ENCODE measurements at regions not wholly inside any gene's neighbourhood (a gene's known extent, or its start where the extent isn't known, plus 50 kb on each side); places are given as distances from the start of the nearest gene placed in this dataset.
"Not testable (repeated sequence)": the region's sequence is repeated elsewhere in the genome, so short reads cannot be mapped to it uniquely, and the experiment has no call there.

DNA sequence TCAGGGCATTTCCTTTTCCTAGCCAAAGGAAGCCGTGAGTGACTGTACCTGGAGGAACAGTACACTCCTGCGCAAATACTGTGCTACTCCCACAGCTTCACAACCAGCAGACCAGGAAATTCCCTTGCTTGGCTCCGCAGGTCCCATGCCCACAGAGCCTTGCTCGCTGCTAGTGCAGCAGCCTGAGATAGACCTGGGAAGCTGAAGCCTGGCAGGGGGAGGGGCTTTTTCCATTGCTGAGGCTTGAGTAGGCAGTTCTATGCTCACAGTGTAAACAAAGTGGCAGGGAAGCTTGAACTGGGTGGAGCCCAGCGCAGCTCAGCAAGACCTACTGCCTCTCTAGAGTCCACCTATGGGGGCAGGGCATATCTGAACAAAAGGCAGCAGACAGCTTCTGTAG, 291.2 kb downstream of the HGF start:
- DNase-seq (ENCODE audit: low spot score): no peak

DNA sequence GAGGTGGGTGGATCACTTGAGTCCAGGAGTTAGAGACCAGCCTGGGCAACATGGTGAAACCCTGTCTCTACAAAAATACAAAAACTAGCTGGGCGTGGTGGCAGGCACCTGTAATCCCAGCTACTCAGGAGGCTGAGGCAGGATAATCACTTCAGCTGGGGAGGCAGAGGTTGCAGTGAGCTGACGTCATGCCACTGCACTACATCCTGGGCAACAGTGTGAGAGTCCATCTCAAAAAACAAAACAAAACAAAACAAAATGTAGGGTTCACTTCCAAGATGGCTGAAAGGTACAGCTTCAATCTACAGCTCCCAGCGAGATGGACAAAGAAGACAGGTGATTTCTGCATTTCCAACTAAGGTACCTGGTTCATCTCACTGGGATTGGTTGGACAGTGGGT, 291.6 kb downstream of the HGF start:
- not testable (repeated sequence) for DNase-seq (ENCODE audit: low spot score)

DNA sequence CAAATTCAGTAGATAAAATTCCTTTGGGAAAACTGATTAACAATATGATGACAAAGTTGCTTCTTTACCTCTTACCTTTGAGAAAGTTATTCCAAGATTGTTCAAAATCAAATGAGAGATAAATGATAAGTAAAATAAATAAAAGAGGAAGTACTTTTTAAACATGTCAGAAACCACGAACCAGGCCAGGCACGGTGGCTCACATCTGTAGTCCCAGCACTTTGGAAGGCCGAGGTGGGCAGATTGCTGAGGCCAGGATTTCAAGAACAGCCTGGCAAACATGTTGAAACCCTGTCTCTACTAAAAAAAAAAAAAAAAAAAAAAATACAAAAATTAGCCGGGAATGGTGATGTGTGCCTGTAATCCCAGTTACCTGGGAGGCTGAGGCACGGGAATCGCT, 296.6 kb downstream of the HGF start:
- DNase-seq (ENCODE audit: low spot score): no peak

DNA sequence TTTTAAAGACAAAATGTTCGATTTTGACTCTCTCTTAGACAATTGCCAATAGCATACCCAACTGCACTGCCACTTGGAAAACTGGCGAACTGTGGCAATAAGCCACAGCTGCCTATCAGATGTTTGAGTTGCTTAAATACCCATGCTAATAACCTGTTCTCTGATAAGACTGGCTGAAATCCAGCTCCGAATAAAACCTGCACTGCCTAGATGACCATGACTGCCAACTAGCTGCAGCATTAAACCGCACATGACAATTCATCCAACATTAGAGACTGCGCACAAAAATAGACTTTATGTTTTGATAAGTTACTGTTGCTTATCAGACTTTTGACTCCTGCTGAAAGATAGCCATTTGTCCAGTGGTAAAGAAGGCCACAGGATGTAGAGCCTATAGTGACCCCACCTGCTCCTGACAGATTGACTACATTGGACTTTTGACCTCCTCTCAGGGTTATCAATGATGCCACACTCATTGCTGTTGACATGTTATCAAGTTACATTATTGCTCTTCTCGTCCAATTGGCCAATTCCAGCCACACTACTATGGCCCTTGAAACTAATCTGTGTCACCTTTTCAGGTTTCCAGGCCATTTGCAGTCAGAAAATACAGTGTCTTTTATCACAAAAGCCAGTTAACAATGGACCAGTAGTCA, 299.0 kb downstream of the HGF start:
- DNase-seq (ENCODE audit: low spot score): no peak

DNA sequence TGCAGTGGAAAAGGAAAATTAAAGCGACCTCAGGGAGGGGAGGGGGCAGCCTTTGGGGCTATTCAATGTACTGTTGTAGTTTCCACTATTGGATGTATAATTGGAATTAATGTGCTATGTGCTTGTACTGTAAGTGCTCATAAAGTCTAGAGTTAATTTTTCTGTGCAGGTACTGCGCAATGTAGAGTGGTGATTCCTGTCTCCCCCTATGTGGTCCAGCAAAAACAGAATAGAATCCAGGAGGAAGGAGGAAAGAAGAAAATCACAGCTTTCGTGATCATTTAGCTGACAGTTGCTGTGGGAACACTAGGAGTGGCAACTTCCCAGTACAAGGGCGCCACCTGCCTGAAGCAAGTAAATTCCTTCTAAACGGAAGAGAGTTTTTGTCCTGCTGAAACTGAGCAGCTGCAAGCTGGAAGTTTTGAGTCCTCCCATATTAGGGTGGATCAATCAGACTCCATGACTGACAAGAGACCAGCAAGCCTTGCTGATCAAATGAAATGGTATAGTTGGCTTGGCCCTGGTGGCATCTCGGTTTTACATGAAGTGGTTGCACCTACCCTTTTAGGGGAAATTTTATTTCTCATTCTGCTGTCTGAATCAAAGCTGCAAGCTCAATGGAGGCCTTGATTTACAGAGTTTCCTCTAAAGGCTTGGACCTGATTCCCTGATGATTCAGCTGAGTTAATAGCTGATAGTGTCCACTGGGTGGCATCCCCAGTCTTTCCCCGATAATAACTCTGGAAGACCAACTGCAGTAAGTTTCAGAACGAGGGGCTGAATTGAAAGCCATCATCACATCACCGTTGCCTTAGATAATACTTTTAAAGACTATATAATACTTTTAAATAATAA, 299.8 kb downstream of the HGF start:
- DNase-seq (ENCODE audit: low spot score): no peak

DNA sequence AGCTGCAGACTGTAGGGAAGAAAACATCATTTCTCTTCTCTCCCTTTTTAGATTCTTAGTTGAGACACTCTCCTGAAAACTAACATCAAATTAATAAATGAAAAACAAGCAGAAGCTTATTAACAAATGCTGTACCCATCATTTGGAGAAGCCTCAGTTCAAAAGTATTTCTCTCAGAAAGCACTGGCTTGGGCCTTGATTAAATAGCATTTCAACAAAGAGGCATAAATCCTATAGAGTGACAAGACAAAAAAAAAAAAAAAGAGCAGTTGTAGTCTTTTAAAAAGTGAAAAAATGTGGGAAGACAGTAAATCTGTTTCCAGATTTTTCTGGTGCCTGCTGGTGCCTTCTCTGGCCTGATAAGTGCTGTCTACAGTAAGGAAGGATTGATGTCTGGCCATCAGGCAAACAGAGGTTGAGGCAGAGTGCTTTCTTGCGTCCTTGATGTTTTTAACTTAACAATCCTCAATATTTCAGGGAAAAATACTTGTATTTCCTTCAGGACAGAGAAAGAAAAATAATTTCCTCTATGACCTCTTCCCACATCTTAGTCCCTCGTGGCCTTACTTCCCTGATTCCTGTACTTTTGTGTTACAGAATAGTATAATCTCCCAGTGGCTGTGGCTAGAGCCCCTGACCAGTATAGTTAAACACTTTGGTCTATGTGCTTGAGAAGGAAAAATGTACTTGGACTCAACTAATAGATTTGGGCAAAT, 300.5 kb downstream of the HGF start:
- DNase-seq (ENCODE audit: low spot score): no peak

DNA sequence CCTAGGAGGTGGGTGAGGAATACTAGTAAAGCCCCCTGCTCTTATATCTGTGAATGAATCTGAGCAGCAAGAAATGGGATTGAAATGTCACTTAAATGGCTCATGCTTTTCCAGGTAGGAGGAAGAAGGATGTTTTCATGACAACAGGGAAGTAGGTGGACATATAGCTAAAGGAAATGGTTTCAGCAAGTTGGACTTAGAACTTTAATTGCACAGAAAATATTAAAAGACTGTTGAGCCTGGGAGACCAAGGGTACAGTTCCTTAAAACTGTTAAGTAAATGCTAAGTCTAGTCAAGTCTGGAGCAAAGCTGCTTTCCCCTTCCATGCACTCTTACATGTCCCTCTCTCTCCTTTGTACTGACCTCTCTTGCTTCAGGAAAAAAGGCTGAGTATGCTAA, 301.3 kb downstream of the HGF start:
- DNase-seq (ENCODE audit: low spot score): no peak

DNA sequence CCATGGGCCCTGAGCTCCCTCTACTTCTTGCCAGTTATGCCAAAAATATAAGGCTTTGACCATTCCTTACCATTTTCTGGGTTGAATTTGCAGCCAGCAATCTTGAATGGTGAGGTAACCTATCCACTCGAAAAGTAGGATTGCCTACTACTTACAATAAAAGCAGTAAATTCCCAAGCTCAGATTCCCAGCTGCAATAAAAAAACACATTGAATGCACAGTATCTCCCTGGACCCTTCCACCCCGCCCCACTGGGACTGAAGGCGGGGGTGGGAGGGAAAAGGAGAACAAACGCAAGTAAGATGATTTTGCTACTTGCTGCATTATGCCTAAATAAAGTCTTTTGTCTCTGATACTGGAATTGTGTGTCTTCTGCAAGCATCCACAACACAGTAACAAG, 301.9 kb downstream of the HGF start:
- no peak for DNase-seq (ENCODE audit: low spot score)

DNA sequence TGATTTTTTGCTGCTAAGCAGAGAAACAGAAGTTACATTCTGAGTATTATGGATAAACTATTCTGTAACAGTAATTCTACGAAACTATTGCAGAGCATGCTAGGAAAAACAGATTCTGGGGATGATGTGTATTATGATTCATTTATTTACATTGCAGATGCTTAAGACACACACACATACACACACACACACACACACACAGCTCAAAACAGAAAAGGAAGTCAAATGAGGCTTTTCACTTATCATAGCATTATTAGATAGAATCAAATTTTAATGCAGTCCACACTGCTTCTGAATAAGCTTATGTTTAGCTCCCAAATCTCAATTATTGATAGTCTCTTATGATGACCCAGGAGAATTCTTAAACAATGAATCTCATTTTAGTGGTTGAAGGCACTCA, 307.2 kb downstream of the HGF start:
- no peak for DNase-seq (ENCODE audit: low spot score)

DNA sequence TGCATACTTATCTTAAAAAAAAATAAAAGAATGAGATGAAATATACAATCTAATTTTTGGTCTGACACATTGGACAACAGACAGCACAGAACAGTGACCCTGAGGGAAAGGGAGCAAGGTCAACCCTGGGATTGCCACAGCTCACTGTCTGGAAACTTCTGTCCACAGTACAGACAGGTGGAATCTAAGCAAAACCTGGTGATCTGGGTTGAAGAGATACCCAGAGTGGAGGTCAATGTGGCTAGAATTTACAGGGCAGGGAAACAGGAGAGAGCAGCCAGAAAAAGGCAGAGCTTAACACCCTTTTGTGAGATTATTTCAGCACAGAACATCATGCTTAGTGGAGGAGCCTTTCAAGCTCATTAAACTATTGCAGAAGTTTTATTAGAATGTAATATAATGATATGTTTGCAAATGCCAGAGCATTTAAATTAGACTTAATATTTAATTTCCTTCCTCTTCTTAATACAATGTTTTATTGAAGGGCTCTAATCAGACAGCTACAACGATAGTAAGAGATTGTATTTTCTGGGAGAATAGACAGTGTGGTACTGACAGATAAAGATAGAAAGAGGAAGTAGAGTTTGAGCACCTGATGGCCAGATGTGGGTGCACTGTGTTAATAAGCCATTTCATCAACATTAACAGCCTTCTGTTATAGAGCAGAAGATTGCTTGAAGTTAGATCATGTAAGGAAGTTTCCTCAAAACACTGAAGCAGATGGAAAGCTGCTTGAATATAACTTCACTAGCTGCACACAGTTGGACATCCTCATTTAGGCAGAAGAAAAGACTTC, 309.4 kb downstream of the HGF start:
- no peak for DNase-seq (ENCODE audit: low spot score)

DNA sequence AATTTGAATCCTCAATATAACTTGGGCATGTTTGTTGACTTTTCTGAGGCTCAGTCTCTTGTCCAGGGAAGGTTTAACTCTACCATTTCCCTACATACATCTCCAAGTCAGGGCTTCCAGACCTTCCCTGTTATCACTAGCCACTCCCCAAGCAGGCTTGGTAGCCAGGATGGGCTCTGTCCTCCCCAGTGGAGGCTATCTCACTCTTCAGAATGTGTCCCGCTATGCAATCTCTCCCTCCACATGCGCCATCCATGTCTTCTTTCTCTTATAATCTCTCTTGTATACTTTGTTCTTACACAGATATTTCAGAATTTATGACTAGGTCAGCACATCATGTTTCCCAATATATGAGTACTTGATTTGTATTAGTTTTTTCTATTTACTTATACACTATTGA, 310.4 kb downstream of the HGF start:
- DNase-seq (ENCODE audit: low spot score): no peak

DNA sequence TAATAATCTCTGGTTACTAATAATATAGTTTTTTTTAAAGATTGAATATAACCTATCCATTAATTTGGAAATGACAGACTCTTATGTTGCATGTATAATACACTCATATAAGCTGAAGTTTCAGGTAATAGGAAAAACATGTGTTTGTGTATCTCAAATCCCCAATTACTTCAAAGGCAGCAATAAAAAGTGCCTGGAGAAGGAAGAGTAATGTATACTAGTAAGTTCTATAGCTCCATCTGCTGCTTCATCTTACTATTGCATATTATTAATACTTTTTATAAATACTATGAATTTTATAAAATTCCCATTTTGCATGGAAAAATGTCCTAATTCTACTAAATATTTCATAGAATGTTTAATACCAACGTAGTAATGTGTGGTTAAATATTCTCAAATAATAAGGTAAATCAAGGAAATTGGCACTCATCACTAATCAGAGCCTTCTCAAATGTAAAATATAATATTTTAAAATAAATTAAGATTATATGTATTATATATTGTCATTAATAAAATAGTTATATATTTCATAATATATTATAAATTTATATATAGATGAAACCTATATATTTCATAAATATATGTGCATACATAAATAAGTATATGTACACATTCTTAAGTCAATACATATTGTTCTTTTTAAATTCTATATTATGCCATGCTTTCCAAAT, 311.9 kb downstream of the HGF start:
- no peak for DNase-seq (ENCODE audit: low spot score)

DNA sequence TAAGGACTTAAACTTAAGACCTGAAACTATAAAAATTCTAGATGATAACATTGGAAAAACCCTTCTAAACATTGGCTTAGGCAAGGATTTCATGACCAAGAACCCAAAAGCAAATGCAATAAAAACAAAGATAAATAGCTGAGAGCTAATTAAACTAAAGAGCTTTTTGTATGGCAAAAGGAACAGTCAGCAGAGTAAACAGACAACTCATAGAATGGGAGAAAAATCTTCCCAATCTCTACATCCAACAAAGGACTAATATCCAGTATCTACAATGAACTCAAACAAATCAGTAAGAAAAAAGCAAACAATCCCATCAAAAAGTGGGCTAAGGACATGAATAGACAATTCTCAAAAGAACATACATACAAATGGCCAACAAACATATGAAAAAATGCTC, 316.1 kb downstream of the HGF start:
- DNase-seq (ENCODE audit: low spot score): not testable (repeated sequence)

DNA sequence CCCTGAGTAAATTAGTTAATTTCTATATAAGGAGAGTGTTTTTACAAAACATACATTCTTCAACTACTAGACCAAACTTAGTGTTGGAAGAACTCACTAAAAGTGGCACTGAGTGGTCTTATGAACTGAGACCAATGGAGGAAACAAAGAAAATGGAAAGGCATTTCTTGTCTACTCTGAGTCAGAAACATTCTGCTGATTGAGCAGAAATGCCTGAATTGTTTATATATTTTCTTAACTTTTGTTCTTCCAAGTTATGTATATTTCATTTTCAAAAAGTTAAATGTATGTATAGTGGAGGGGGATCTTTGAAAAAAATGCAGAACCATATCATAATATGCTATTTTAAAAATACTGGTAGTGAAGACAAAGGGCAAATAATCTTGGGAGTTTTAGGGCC, 320.7 kb downstream of the HGF start:
- no peak for DNase-seq (ENCODE audit: low spot score)

DNA sequence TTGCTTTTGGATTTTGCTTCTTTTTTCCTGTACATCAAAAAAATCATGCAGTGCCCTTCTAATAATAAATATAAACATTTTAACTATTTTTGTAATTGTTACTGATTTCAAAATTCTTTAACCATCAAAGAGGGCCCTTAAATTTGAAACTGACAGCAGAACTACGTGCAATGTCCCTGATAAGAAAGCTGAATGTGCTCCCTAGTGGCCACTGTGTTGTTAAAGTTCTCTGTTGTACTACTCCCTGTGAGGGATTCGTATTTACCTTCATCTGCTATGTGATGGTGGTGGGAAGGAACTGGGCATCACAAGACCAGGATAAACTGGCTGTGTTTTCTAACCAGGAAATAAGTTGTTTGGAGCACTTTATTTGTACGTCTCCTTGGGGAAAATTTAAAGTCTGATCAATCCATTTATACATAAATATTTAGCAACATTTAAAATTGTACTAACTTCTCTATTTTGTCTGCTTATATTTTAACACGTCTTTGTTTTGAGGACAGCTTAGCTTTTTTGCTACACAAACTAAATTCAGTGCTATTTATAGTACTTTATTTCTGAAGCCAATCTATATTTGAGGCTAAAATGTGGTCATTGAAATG, 322.4 kb downstream of the HGF start:
- no peak for DNase-seq (ENCODE audit: low spot score)

DNA sequence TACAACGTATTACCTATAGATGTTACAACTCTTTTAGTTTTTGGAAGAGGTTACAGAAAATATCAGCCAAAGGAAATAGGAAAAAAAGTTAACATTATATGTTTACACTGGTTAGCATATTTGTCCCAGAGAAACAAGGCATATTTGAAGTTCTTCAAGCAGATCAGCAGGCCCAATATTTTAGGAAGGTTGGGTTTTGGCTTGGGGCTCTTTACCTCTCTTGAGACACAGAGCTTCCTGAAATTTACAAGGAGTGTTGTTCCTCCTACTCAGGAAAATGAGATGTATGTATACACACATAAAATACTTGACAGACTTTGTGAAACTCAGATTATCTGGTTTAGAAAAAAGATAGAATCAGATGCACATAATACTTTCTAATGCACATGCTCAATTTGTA, 323.6 kb downstream of the HGF start:
- no peak for DNase-seq (ENCODE audit: low spot score)

DNA sequence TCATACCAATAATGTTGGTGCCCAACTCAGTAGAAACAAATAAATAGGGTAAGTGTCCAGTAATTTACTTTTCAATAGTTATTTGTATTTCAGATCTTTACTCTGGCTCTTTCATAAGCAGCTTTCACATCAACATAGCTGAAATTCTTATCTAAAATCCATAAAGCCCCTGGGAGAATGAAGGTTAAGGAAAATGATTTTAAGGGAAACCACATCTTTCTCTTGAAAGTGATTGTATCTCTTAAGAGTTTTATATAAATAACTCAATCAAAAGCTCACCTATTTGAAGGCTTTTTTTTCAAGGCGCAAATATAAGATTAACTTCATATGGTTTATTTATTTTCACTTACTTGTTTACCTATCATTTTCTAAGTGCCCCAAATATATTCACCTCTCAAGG, 324.4 kb downstream of the HGF start:
- DNase-seq (ENCODE audit: low spot score): no peak

DNA sequence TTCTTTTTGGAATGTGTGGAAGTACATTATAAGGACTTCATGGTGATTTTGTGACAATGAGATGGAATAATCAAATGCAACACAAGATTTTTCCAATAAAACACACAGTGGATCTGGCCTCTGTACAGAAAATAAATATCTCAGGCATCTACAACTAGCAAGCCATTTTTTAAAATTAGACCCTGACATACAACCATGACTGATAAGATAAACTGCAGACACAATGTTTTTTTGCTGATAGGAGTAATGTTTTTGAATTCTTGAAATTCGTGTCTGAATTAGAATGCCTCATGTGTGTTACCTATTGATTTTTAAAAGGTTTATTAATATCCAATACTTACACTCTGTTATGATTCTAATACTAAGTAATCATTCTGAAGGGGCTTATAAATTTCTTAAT, 328.1 kb downstream of the HGF start:
- DNase-seq (ENCODE audit: low spot score): no peak

DNA sequence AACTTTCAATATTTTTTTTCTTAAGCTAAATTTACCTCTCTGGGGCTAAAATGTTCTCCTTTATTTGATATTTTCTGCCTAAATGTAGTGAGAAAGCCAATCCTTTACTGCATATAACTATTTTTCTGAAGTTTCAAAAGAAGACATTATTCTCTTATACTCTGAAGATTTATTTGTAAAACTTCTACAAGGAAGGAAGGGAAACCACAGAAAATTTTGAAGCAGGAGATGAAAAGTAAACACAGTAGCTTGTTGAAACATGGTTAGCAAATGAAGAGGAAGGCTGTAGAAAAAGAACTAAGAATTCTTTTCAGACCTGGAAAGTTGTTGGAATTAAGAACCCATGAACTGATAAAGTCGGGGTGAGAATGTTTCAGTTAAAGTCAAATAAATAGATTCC, 330.3 kb downstream of the HGF start:
- DNase-seq (ENCODE audit: low spot score): no peak

DNA sequence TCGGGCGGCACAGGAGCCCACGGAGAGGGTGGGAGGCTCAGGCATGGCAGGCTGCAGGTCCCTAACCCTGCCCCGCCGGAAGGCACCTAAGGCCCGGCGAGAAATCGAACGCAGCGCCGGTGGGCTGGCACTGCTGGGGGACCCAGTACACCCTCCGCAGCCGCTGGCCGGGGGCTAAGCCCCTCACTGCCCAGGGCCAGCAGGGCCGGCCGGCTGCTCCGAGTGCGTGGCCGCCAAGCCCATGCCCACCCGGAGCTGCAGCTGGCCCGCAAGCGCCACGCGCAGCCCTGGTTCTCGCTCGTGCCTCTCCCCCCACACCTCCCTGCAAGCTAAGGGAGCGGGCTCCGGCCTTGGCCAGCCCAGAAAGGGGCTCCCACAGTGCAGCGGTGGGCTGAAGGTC, 332.7 kb downstream of the HGF start:
- not testable (repeated sequence) for DNase-seq (ENCODE audit: low spot score)

DNA sequence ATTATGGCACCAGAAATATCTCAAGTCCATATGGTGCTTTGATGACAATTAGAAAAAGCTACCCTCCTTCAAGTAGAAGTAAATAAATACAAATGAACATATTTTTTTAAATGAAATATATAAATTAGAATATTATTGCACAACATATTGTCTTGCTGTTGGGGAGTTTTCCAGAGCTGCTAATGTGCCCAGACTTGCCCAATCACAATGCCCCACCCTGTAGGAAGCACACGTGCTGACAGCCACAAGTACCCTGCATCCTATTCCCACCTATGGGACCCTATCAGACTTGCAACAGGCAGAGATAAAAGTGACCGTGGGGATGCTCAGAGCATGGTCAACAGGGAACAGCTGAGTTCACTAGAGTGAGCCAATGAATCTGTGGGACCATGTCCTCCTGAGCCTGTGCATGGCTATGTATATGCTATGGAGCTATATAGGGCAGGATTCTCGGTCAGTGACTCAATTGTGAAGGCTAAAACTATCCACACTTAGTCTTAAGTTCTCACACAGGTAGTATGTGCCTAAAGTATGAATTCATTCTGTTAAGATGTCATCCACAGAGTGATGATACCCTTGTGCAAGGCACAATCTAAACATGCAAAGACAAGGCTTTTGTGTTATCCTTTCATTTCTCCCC, 336.0 kb downstream of the HGF start:
- no peak for DNase-seq (ENCODE audit: low spot score)

Measured in hematopoietic multipotent progenitor cell treated with erythropoietin and hydrocortisone succinate and interleukin-3 and kit ligand, for 17 days (in vitro differentiated cells).